22Rv1 (cell line): ENCODE measurements at regions not wholly inside any gene's neighbourhood (a gene's known extent, or its start where the extent isn't known, plus 50 kb on each side); places are given as distances from the start of the nearest gene placed in this dataset.

Experiments used
- ZFX ChIP-seq: fragments of 450-650 bp; IDR thresholded peaks from 2 replicates; pipeline ENCODE4 v1.6.1; 2017; ENCODE audit warnings: antibody characterized with exemption, borderline replicate concordance
- TF ChIP-seq, protein P1 (sequence below): fragments of 450-650 bp; IDR thresholded peaks from 2 replicates; pipeline ENCODE4 v1.5.1; 2017; ENCODE audit warnings: mild to moderate bottlenecking

DNA sequence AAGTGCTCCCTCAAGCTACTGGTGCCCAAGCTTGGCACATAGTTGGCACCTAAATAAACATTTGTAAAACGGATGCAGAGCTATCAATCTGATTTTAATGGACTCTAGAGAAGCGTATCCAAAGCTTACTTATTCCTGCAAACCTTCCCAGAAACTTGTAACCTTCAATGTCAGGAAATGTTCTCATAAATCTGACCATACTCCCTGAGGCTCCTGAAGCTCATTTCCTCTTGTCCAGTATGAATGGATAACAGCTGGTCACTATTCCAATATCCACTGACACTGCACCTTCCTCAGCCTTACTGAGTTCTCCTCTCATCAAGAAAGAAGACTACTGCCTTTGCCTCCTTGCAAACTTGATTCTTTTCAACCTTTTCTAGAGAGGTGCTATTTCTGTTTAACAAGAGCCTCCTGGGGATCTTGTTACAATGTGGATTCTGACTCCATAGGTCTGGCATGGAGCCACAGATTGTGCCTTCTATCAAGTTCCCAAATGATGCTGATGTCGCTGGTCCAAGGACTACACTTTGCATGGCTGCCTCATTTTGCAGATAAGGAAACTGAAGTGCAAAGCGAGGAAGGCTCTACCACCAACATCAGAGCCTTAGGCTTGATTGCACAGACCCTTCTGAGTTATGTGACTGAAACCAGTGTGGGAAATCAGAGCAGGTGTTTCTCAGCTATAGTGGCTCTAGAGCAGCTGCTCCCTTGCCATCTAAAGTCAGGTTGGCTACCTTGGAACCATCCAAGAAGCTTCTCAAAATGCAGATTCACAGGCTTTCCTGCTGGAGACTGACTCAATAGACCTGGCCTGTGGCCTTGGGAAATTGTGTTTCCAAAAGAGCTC is 377.8 kb downstream of the SOX9 start:
- TF ChIP-seq, protein P1, sequence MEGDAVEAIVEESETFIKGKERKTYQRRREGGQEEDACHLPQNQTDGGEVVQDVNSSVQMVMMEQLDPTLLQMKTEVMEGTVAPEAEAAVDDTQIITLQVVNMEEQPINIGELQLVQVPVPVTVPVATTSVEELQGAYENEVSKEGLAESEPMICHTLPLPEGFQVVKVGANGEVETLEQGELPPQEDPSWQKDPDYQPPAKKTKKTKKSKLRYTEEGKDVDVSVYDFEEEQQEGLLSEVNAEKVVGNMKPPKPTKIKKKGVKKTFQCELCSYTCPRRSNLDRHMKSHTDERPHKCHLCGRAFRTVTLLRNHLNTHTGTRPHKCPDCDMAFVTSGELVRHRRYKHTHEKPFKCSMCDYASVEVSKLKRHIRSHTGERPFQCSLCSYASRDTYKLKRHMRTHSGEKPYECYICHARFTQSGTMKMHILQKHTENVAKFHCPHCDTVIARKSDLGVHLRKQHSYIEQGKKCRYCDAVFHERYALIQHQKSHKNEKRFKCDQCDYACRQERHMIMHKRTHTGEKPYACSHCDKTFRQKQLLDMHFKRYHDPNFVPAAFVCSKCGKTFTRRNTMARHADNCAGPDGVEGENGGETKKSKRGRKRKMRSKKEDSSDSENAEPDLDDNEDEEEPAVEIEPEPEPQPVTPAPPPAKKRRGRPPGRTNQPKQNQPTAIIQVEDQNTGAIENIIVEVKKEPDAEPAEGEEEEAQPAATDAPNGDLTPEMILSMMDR, result no peak
- TF ChIP-seq ZFX, result no peak
